Neutrophil (primary cell): ENCODE measurements at regions not wholly inside any gene's neighbourhood (a gene's known extent, or its start where the extent isn't known, plus 50 kb on each side); places are given as distances from the start of the nearest gene placed in this dataset.

Experiments
- H3K27ac ChIP-seq: fragments of 200-600 bp; sonication (generic); 2 replicates; pipeline ENCODE4 v1.5.1; 2016; ENCODE audit warnings: mild to moderate bottlenecking, moderate library complexity
- H3K27me3 ChIP-seq: fragments of 200-600 bp; sonication (generic); 2 replicates; pipeline ENCODE4 v1.6.0; 2016; ENCODE audit warnings: mild to moderate bottlenecking
- H3K36me3 ChIP-seq: fragments of 200-600 bp; sonication (generic); 2 replicates; pipeline ENCODE4 v1.5.1; 2017
- H3K4me1 ChIP-seq, 2 experiments: fragments of 200-600 bp in 1 of 2; sonication (generic) in 1 of 2; 1 replicate in 1 of 2; 2 replicates in 1 of 2; pipeline versions ENCODE4 v1.5.1 to v1.6.1; 2013 to 2016; ENCODE audit warnings: low read depth in 1 of 2, low read length in 1 of 2, mild to moderate bottlenecking in 1 of 2, moderate library complexity in 1 of 2; ENCODE audit not compliant: control insufficient read depth in 1 of 2, insufficient read depth in 1 of 2
- H3K4me3 ChIP-seq, 2 experiments: fragments of 200-600 bp in 1 of 2; sonication (generic) in 1 of 2; 1 replicate in 1 of 2; 2 replicates in 1 of 2; pipeline ENCODE4 v1.5.1; 2013 to 2016; ENCODE audit warnings: low read depth in 1 of 2, low read length in 1 of 2, mild to moderate bottlenecking in 1 of 2, moderate library complexity in 1 of 2
- H3K9me3 ChIP-seq: fragments of 200-600 bp; sonication (generic); 2 replicates; pipeline ENCODE4 v1.5.1; 2016
- CTCF ChIP-seq: fragments of 200-600 bp; sonication (generic); IDR thresholded peaks from 2 replicates; pipeline ENCODE4 v1.5.1; 2016; ENCODE audit warnings: antibody characterized with exemption

- no peak for TF ChIP-seq CTCF
- H3K9me3 ChIP-seq: no peaks in the 10 kb centered on the region
- no peaks in the 10 kb centered on the region for H3K4me1 ChIP-seq
- no peaks in the 10 kb centered on the region for H3K36me3 ChIP-seq
- no peak overlapping the region for H3K4me3 ChIP-seq
- H3K27me3 ChIP-seq: no peaks in the 10 kb centered on the region
- H3K27ac ChIP-seq: no peak overlapping the region
These were observed 328.5 kb upstream of the RUNX1 start for GRCh38 chr21:35377505-35378090.

GRCh38 chr21:35376406-35377135 lies 327.5 kb upstream of the RUNX1 start:
- Histone ChIP-seq H3K27ac (no peak overlapping the region), H3K9me3 (no peaks in the 10 kb centered on the region), H3K27me3 (no peaks in the 10 kb centered on the region), H3K36me3 (no peaks in the 10 kb centered on the region), H3K4me3 (no peak overlapping the region), H3K4me1 (no peaks in the 10 kb centered on the region)
- no peak for TF ChIP-seq CTCF

- Histone ChIP-seq H3K27ac (no peak overlapping the region), H3K4me3 (no peak overlapping the region), H3K9me3 (no peaks in the 10 kb centered on the region), H3K4me1 (no peaks in the 10 kb centered on the region), H3K36me3 (no peaks in the 10 kb centered on the region), H3K27me3 (no peaks in the 10 kb centered on the region)
- TF ChIP-seq CTCF: no peak
These were observed 326.0 kb upstream of the RUNX1 start for GRCh38 chr21:35375115-35375514.

- no peak for TF ChIP-seq CTCF
- no peaks in the 10 kb centered on the region for H3K9me3 ChIP-seq
- no peaks in the 10 kb centered on the region for H3K4me1 ChIP-seq
- no peak overlapping the region for H3K27ac ChIP-seq
- no peak overlapping the region for H3K4me3 ChIP-seq
- H3K36me3 ChIP-seq: no peaks in the 10 kb centered on the region
- H3K27me3 ChIP-seq: no peaks in the 10 kb centered on the region
These were observed 324.9 kb upstream of the RUNX1 start for GRCh38 chr21:35373998-35374397.

GRCh38 chr21:35372201-35372600 lies 323.1 kb upstream of the RUNX1 start:
- no peaks in the 10 kb centered on the region for H3K36me3 ChIP-seq
- no peaks in the 10 kb centered on the region for H3K27me3 ChIP-seq
- no peak overlapping the region for H3K27ac ChIP-seq
- TF ChIP-seq CTCF: no peak
- no peak overlapping the region for H3K4me3 ChIP-seq
- H3K9me3 ChIP-seq: no peaks in the 10 kb centered on the region
- H3K4me1 ChIP-seq: no peaks in the 10 kb centered on the region
